HUES48 (cell line): ENCODE measurements at regions not wholly inside any gene's neighbourhood (a gene's known extent, or its start where the extent isn't known, plus 50 kb on each side); places are given as distances from the start of the nearest gene placed in this dataset.

Experiments
- H3K27ac ChIP-seq: one replicate; pipeline ENCODE4 v1.7.0; 2013; ENCODE audit warnings: low read depth, low read length, inconsistent platforms
- H3K27me3 ChIP-seq: 2 replicates; pipeline ENCODE4 v1.6.1; 2013; ENCODE audit warnings: mild to moderate bottlenecking, low read length; ENCODE audit not compliant: control insufficient read depth, insufficient read depth
- H3K36me3 ChIP-seq: 2 replicates; pipeline ENCODE4 v1.6.1; 2013; ENCODE audit warnings: low read length; ENCODE audit not compliant: control insufficient read depth, insufficient read depth
- H3K4me1 ChIP-seq: 2 replicates; pipeline ENCODE4 v1.6.1; 2013; ENCODE audit warnings: mild to moderate bottlenecking, low read length; ENCODE audit not compliant: control insufficient read depth, insufficient read depth
- H3K4me3 ChIP-seq: 2 replicates; pipeline ENCODE4 v1.5.1; 2013; ENCODE audit warnings: mild to moderate bottlenecking, low read depth, low read length
- H3K9ac ChIP-seq: 2 replicates; pipeline ENCODE4 v1.6.1; 2013; ENCODE audit warnings: mild to moderate bottlenecking, low read depth, low read length, moderate library complexity
- H3K9me3 ChIP-seq: 2 replicates; pipeline ENCODE4 v1.6.1; 2013; ENCODE audit warnings: low read length; ENCODE audit not compliant: control insufficient read depth, insufficient read depth

DNA sequence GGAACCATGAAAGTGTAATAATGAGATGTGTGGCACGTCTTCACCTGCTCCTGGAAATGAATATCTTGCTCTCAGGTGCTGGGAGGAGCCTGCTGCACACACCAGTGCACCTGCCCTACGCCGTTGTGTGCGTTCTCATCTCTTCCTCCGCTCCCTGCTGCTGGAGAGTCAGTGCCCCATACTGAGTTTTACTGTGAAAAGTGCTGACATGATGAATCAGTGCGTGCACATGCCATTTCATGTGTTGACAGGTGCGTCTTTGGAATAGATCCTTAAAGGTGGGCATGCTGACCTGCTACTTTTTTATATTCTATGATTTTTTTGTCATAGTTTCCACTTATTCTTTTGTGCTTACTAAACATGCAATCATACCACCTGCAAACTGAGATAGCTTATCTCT is 1015.8 kb downstream of the BRD1 start:
- Histone ChIP-seq H3K4me1 (no peaks in the 10 kb centered on the region), H3K9me3 (no peaks in the 10 kb centered on the region; the same call in 1 of the 2 replicates), H3K27me3 (no peaks in the 10 kb centered on the region), H3K27ac (no peak overlapping the region), H3K9ac (no peak overlapping the region), H3K36me3 (no peaks in the 10 kb centered on the region), H3K4me3 (no peak overlapping the region)

DNA sequence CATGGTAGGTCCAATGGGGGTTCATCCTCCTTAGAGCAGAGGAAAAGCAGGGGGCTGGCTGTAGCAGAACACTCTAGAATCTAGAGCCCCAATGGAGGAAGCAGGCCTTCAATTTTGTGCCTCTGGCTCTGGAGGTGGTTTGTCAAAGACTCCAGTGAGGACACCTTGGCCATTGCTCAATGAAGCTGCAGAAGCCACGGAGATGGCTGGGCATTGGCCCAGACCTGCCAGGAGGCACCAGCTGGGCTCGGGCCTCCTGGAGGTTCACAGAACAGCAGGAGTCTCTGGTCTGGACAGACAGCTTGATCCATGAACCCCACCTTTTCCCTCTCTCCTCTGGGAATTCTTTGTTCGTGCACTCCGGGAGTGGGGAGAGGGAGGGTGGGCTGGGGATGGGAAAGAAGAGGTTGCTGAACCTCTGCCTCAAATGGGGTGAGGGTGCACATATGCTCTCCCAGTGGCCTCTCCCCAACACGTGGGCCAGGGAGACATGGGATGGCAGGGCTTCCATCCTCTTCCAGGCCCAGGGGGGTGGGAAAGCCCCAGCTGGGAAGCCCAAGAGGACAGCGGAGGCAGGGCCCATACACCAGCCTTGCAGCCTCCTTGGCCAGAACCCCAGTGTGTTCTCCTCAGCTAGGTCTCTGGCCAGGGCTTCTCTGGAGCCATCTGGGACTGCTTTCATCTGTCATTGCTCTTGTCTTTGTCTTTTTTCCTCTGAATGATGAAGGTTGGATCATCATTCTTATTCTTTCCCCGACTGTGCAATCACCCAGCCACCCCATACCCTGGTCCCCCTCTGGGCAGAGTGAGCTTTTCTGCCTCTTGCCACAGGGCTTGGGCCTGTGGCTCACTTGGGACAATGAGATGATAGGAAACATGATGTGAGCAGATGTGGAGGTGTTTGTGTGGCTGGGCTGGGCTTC is 1019.4 kb downstream of the BRD1 start:
- no peak overlapping the region for H3K4me3 ChIP-seq

DNA sequence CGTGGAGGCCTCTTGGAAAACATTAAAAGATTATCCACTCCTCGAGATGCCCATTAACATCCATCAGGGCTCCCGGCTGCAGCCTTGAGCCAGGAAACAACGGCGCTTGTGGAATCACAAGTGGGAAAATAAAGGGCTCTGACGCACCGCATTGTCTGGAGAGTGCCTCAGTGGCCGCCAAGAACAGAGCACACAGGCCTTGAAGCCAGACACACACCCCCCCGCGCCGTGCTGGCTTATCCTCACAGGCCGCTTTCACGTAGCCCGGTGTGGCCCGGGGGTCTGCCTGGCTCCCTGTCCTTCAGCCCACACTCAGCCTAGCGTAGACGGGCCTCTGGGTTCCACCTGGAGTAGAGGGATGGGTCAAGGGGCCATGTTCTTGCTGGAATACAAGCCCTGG is 1020.5 kb downstream of the BRD1 start:
- H3K4me3 ChIP-seq: no peak overlapping the region
- no peak overlapping the region for H3K9ac ChIP-seq
- no peaks in the 10 kb centered on the region; the same call in 1 of the 2 replicates for H3K9me3 ChIP-seq
- no peaks in the 10 kb centered on the region for H3K4me1 ChIP-seq
- no peaks in the 10 kb centered on the region for H3K36me3 ChIP-seq
- H3K27me3 ChIP-seq: no peaks in the 10 kb centered on the region
- H3K27ac ChIP-seq: no peak overlapping the region

More for the DNA sequence above, 1019.4 kb downstream of the BRD1 start:
- Histone ChIP-seq H3K36me3 (no peaks in the 10 kb centered on the region), H3K9me3 (no peaks in the 10 kb centered on the region; the same call in 1 of the 2 replicates), H3K27ac (no peak overlapping the region), H3K27me3 (no peaks in the 10 kb centered on the region), H3K4me1 (no peaks in the 10 kb centered on the region), H3K9ac (no peak overlapping the region)

DNA sequence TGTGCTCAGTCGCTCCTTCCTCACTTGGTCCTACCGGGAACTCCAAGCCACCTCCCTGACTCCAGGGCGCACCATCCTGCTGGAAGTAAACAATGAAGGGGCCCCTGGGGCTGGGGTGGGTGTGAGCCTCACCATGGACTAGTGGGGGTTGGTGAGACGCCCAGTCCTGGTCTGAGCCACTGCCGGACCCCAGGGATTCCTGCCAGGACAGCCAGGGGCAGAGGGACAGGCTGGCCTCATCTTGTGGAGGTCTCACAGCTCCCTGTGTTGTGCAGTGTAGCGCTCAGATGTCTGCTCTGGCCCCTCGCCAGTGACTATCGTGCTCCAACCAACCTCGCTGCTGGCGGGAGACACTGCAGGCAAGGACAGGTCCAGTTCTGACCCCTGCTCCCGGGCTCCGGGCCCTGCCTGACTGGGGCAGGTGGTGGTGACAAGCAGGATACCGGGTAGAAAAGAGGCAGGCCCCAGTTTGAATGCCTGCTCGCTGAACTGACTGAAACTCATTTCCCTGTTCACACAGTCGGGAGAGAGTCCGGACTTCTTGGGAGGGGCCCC is 1021.4 kb downstream of the BRD1 start:
- H3K4me3 ChIP-seq: no peak overlapping the region
- H3K9me3 ChIP-seq: no peaks in the 10 kb centered on the region
- H3K27ac ChIP-seq: no peak overlapping the region

DNA sequence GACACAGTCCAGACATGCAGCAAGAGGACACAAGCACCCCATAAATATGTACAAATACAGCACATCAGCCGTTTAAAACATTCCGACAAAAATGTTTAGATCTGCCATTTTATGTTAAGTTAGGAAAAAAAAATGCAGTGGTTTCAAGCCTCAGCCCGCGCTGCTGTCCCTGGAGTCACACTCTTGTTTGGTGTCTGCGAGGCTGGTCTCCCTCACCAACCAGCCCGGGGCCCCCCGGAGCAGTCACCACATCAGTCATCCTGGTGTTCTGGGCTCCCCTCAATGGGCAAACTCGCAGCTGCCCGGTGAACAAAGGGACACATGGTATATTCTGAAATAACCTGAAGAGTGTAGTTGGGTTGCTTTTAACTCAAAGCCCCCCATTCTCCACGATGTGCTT is 1022.2 kb downstream of the BRD1 start:
- no peaks in the 10 kb centered on the region for H3K9me3 ChIP-seq
- no peaks in the 10 kb centered on the region for H3K27me3 ChIP-seq
- H3K9ac ChIP-seq: no peak overlapping the region
- no peak overlapping the region for H3K27ac ChIP-seq
- no peaks in the 10 kb centered on the region for H3K36me3 ChIP-seq
- no peak overlapping the region for H3K4me3 ChIP-seq
- no peaks in the 10 kb centered on the region for H3K4me1 ChIP-seq

More for the DNA sequence above, 1021.4 kb downstream of the BRD1 start:
- no peak overlapping the region for H3K9ac ChIP-seq
- H3K36me3 ChIP-seq: no peaks in the 10 kb centered on the region
- no peaks in the 10 kb centered on the region for H3K4me1 ChIP-seq
- H3K27me3 ChIP-seq: no peaks in the 10 kb centered on the region

DNA sequence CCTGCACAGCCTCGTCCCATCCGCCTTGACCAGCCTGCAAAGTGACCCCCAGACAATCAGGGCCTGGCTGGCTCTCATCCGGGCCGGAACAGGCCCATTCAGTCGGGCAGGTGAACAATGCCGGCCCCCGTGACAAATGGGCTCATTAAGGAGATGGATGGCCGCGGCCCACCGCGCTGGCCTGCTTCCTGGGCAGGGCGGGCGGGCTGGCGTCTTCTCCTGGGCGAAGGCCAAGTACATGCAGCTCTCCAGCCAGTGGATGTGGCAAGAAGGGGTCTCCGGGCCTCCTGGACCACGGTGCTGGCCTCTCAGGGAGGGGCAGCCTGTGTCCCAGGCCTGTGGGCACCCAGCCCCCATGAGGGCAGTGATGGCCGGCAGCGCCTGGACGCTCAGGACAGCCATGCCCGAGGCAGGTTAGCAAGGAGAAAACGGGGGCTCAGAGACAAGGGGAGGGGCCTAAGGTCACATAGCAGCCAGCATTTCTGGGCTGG is 1022.8 kb downstream of the BRD1 start:
- Histone ChIP-seq H3K4me1 (no peaks in the 10 kb centered on the region), H3K9ac (no peak overlapping the region), H3K27me3 (no peaks in the 10 kb centered on the region), H3K36me3 (no peaks in the 10 kb centered on the region), H3K4me3 (no peak overlapping the region), H3K27ac (no peak overlapping the region), H3K9me3 (no peaks in the 10 kb centered on the region)

DNA sequence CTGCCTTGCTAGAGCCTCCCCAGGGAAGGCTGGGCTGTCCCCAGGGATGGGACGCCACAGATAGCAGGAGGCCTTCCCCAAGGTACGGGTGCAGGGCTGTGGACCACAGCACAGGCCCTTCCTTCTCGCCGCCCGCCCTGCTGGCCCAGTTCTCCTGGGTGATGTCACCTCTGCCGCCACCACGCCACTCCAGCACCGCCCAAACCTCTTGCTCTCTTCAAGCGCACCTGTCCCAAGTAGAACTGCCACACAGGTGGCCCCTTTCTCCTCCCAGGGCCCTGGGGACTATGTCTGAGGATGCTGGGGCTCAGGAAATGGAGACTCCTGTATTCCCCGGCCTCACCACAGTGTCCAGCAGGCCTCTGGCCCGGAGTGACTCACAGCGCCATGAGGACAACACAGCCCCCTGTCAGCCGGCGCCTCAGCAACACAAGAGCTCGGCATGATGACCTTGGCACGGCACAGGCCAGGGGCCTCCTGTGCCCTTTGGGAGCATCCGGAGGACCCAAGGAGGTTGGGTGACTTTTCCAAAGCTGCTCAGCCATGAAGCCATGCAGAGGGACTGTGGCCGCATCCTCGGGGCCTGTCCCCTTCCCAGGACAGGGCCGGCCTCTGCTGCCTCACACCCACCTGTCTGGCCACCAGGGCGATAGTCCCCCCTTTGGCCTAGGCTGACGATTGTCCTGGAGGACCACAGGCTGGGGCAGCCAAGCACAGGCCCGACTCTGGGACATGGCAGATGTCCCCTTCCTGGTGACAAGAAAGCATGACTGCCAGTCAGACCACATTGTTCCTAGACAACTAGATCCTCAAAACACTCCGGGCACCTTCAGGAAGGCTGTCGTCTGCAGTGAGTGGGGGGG is 1023.5 kb downstream of the BRD1 start:
- no peaks in the 10 kb centered on the region for H3K27me3 ChIP-seq

DNA sequence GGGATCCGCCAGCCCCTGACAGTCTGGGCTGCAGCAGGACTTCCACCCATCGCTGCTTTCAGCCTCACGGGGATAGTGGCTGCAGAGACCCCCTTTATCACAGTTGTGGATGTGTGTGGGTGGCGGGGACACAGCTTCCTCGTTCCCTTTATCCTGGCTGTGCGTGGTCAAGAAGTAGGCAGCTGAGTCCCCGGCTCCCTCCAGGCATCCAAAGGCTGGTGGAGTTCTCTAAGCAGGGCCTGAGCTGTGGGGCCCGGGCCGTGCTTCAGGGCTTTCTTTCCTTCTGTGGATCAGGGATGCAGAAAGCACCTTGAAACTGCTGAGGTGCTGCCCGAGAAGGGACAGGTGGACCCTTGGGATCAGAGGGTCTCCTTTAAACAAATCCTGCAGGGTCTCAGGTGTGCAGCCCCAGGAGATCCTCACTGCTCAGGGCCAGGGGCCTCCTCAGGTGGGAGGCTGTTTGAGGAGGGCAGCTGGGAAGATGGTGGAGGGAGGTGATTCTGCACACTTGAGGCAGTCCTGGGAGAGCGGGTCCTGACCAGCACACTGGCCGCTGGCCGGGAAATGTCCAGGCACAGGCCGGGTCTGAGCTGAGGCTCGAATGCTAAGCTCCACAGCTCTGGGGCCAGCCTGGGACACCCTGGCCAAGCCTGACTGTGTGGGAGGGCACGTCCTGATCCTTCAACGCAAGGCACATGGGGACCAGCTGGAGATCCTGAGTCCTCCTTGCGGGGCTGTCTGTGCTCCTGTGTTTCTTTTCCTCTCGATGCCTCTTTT is 1024.3 kb downstream of the BRD1 start:
- Histone ChIP-seq H3K36me3 (no peaks in the 10 kb centered on the region), H3K9me3 (no peaks in the 10 kb centered on the region), H3K9ac (no peak overlapping the region), H3K27me3 (no peaks in the 10 kb centered on the region), H3K4me3 (no peak overlapping the region), H3K4me1 (no peaks in the 10 kb centered on the region), H3K27ac (no peak overlapping the region)

More for the DNA sequence above, 1023.5 kb downstream of the BRD1 start:
- Histone ChIP-seq H3K9me3 (no peaks in the 10 kb centered on the region), H3K36me3 (no peaks in the 10 kb centered on the region), H3K27ac (no peak overlapping the region), H3K4me1 (no peaks in the 10 kb centered on the region), H3K4me3 (no peak overlapping the region), H3K9ac (no peak overlapping the region)

DNA sequence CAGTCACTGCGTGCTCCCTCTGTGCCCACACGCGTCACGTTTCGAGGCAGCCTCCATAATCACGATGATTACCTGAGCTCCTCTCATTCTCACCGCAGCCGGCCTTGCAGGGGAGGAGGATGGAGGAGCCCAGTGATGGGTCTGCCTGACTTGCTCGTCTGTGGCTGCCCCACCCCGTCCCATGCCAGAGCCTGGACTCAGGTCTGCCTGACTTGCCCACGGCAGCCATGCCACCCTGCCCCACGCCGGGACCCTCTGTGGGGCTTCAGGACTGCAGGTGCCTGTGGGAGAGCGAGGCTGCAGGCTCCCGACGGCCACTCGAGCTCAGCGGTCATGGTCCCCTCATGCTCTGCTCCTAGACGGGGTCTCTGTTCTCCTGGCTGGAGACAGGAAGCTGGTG is 1025.1 kb downstream of the BRD1 start:
- no peaks in the 10 kb centered on the region for H3K27me3 ChIP-seq
- no peaks in the 10 kb centered on the region for H3K4me1 ChIP-seq
- H3K9me3 ChIP-seq: no peaks in the 10 kb centered on the region
- no peak overlapping the region for H3K27ac ChIP-seq
- no peaks in the 10 kb centered on the region for H3K36me3 ChIP-seq
- no peak overlapping the region for H3K9ac ChIP-seq
- no peak overlapping the region for H3K4me3 ChIP-seq

DNA sequence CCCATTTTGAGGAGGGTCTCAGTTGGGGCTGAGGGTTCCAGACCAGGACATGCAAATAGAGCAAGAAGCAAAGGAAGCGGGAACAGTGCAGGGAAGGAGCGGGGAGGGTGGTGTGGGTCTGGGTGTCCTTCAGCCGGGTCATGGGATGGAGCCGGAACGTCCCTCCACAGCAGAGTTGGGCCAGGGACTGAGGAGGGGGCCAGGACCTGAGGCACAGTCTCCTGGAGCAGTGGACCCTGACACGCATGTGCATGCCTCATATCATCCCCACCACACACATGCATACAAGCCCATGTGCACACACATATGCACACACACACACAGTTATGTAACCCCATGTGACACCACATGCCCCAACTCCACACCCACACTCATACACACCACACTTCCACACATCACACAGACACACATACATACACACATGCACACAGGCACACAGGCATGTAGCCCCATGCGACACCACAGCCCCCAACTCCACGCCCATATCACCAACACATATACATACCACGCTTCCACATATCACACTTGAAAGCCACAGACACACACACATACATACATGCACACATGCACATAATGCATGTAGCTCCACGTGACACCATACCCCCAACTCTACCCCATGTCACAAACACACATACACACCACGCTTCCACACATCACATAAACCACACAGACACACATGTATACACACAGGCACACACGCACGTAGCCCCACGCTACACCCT is 1026.6 kb downstream of the BRD1 start:
- peaks cover 7% of the 10 kb centered on the region for H3K4me1 ChIP-seq
- no peak overlapping the region for H3K4me3 ChIP-seq
- no peaks in the 10 kb centered on the region for H3K9me3 ChIP-seq
- H3K27me3 ChIP-seq: no peaks in the 10 kb centered on the region
- H3K9ac ChIP-seq: no peak overlapping the region
- no peaks in the 10 kb centered on the region for H3K36me3 ChIP-seq
- H3K27ac ChIP-seq: no peak overlapping the region
